ENCODE measurements at regions not wholly inside any gene's neighbourhood (a gene's known extent, or its start where the extent isn't known, plus 50 kb on each side); places are given as distances from the start of the nearest gene placed in this dataset.

GRCh38 chr9:104313396-104314110 lies 190.5 kb upstream of the OR13F1 start:
- TF ChIP-seq CTCF (conservative IDR thresholded peaks at IDR 0.05) (no peak), ZFX (IDR thresholded peaks at IDR 0.05) (no peak)

All from C4-2B (cell line).